ENCODE measurements at regions not wholly inside any gene's neighbourhood (a gene's known extent, or its start where the extent isn't known, plus 50 kb on each side); places are given as distances from the start of the nearest gene placed in this dataset.
A peak's percentile ranks its signal among the peaks of the same experiment; 100 is the strongest.

DNA sequence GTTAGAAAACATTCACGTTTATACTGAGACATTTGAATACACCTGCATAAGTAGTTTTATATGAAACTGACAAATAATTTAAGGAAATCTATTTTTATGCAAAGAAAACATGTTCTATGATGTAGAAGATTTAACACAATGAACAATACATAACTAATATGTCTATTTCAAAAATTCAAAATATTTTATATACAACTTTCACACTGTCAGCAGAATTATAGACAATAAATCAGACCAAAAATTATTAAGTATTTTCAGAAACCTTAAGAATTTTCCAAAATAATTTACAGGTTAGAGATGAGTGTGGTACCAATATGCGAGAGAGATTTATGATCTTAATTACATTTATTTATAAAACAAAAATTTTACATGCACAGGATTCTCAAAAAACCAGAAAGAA, 1561.0 kb upstream of the ZEB2 start:
- no peaks in the 10 kb centered on the region for H3K79me2 ChIP-seq (ENCODE audit: low read length)
- no peaks in the 10 kb centered on the region for H3K4me1 ChIP-seq (ENCODE audit: insufficient read depth, low read length)
- ChIA-PET CTCF (no interaction called here), POLR2A (ENCODE audit: unreplicated experiment) (no interaction called here)
- no peaks in the 10 kb centered on the region for H3K36me3 ChIP-seq (ENCODE audit: low read depth, low read length)
- intact Hi-C loops (cut with micrococcal nuclease), result no loop called here
- no peak overlapping the region for H3K9ac ChIP-seq (ENCODE audit: low read length)
- no TSS peak for BruUV-seq (replicated peaks)
- no peak for ATAC-seq
- no peaks in the 10 kb centered on the region for H4K20me1 ChIP-seq (ENCODE audit: low read length)
- no peak for TF ChIP-seq EZH2phosphoT487 (IDR thresholded peaks at IDR 0.05; ENCODE audit: borderline replicate concordance, low read length)
- TF ChIP-seq CTCF (conservative IDR thresholded peaks at IDR 0.05; ENCODE audit: low read depth, low read length), result no peak
- TF ChIP-seq EZH2 (IDR thresholded peaks at IDR 0.05; ENCODE audit: low read length, unreplicated experiment), result no peak
- no peak for DNase-seq
- H3K27me3 ChIP-seq (ENCODE audit: low read length), result no peaks in the 10 kb centered on the region
- 0 out of 2 replicates have a peak, but pooled peaks cover 3% of the 10 kb centered on the region for H3K9me2 ChIP-seq (replicated peaks; ENCODE audit: low read length)
- H3F3A ChIP-seq (ENCODE audit: low read length, unreplicated experiment), result no peaks in the 10 kb centered on the region
- no peak overlapping the region for H3K4me3 ChIP-seq (ENCODE audit: low read length)
- H3K27ac ChIP-seq (ENCODE audit: low read length), result no peak overlapping the region
- no peaks in the 10 kb centered on the region for H3K9me3 ChIP-seq (ENCODE audit: low read length)
- no peak overlapping the region for H3K4me2 ChIP-seq (ENCODE audit: low read length)
- H2AFZ ChIP-seq (ENCODE audit: low read length), result no peak overlapping the region

GRCh38 chr2:146079216-146079615, 1559.3 kb upstream of the ZEB2 start:
- no peaks in the 10 kb centered on the region for H3K4me1 ChIP-seq (ENCODE audit: insufficient read depth, low read length)

DNA sequence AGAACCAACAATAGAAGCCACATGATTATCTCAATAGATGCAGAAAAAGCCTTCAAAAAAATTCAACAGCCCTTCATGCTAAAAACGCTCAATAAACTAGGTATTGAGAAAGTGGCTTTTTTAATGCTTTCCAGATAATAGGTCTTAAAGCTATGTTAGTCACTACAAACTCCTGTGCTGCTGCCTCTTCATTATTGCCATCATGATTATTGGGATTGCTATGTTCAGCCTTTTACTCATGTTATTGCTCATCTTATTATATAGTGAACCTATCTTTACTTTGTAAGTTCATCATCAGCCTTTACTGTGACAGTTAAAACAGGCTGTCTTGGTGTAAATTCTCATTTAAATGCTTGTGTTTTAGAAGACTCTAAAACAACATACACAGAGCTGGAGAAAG, 1557.2 kb upstream of the ZEB2 start:
- ChIA-PET POLR2A (ENCODE audit: unreplicated experiment) (no interaction called here), CTCF (no interaction called here)
- BruUV-seq (replicated peaks), result no TSS peak
- no peak overlapping the region for H3K9ac ChIP-seq (ENCODE audit: low read length)
- intact Hi-C loops (cut with micrococcal nuclease), result no loop called here
- ATAC-seq, result no peak
- no peaks in the 10 kb centered on the region for H3K9me2 ChIP-seq (replicated peaks; ENCODE audit: low read length)
- no peaks in the 10 kb centered on the region for H3K9me3 ChIP-seq (ENCODE audit: low read length)
- H2AFZ ChIP-seq (ENCODE audit: low read length), result no peak overlapping the region
- H3K27ac ChIP-seq (ENCODE audit: low read length), result no peak overlapping the region
- no peak overlapping the region for H3K4me3 ChIP-seq (ENCODE audit: low read length)
- H4K20me1 ChIP-seq (ENCODE audit: low read length), result no peaks in the 10 kb centered on the region
- no peaks in the 10 kb centered on the region for H3F3A ChIP-seq (ENCODE audit: low read length, unreplicated experiment)
- H3K36me3 ChIP-seq (ENCODE audit: low read depth, low read length), result no peaks in the 10 kb centered on the region
- H3K27me3 ChIP-seq (ENCODE audit: low read length), result no peaks in the 10 kb centered on the region
- H3K4me1 ChIP-seq (ENCODE audit: insufficient read depth, low read length), result no peaks in the 10 kb centered on the region
- H3K4me2 ChIP-seq (ENCODE audit: low read length), result no peak overlapping the region
- TF ChIP-seq EZH2phosphoT487 (IDR thresholded peaks at IDR 0.05; ENCODE audit: borderline replicate concordance, low read length) (no peak), CTCF (conservative IDR thresholded peaks at IDR 0.05; ENCODE audit: low read depth, low read length) (no peak), EZH2 (IDR thresholded peaks at IDR 0.05; ENCODE audit: low read length, unreplicated experiment) (no peak)
- peak; percentile 8 for DNase-seq
- no peaks in the 10 kb centered on the region for H3K79me2 ChIP-seq (ENCODE audit: low read length)

More at GRCh38 chr2:146079216-146079615, 1559.3 kb upstream of the ZEB2 start:
- H3K27ac ChIP-seq (ENCODE audit: low read length), result no peak overlapping the region
- TF ChIP-seq CTCF (conservative IDR thresholded peaks at IDR 0.05; ENCODE audit: low read depth, low read length) (no peak), EZH2phosphoT487 (IDR thresholded peaks at IDR 0.05; ENCODE audit: borderline replicate concordance, low read length) (no peak), EZH2 (IDR thresholded peaks at IDR 0.05; ENCODE audit: low read length, unreplicated experiment) (no peak)
- no TSS peak for BruUV-seq (replicated peaks)
- intact Hi-C loops (cut with micrococcal nuclease), result no loop called here
- peak; percentile 7 for DNase-seq
- H3K4me2 ChIP-seq (ENCODE audit: low read length), result no peak overlapping the region
- H3K36me3 ChIP-seq (ENCODE audit: low read depth, low read length), result no peaks in the 10 kb centered on the region
- CTCF ChIA-PET, result no interaction called here
- no peak overlapping the region for H3K9ac ChIP-seq (ENCODE audit: low read length)
- POLR2A ChIA-PET (ENCODE audit: unreplicated experiment), result no interaction called here
- H3K27me3 ChIP-seq (ENCODE audit: low read length), result no peaks in the 10 kb centered on the region
- ATAC-seq, result no peak
- H2AFZ ChIP-seq (ENCODE audit: low read length), result no peak overlapping the region
- H3K9me3 ChIP-seq (ENCODE audit: low read length), result no peaks in the 10 kb centered on the region
- no peaks in the 10 kb centered on the region for H4K20me1 ChIP-seq (ENCODE audit: low read length)
- H3K9me2 ChIP-seq (replicated peaks; ENCODE audit: low read length), result 0 out of 2 replicates have a peak, but pooled peaks cover 3% of the 10 kb centered on the region
- no peaks in the 10 kb centered on the region for H3F3A ChIP-seq (ENCODE audit: low read length, unreplicated experiment)
- H3K79me2 ChIP-seq (ENCODE audit: low read length), result no peaks in the 10 kb centered on the region
- no peak overlapping the region for H3K4me3 ChIP-seq (ENCODE audit: low read length)

Measured in PC-3 (cell line).